SK-N-SH treated with all-trans-retinoic acid at 6 μM for 48 hours (cell line): ENCODE measurements at regions not wholly inside any gene's neighbourhood (a gene's known extent, or its start where the extent isn't known, plus 50 kb on each side); places are given as distances from the start of the nearest gene placed in this dataset.

Experiments used
- ATAC-seq: fragments of 200-7000 bp; cut with Tn5 transposase; 3 replicates; pipeline ENCODE4 v1.9.1; 2020; ENCODE audit warnings: mild to moderate bottlenecking, moderate library complexity
- ARNTL ChIP-seq: fragments of 450-650 bp; formaldehyde crosslinking; IDR thresholded peaks from 2 replicates; pipeline ENCODE4 v1.5.0; 2020; ENCODE audit warnings: low read depth, mild to moderate bottlenecking, moderate library complexity, borderline replicate concordance
- BACH2 ChIP-seq: fragments of 250-450 bp; sonication (Bioruptor Pico); IDR thresholded peaks from 2 replicates; pipeline ENCODE4 v1.9.0; 2021; ENCODE audit warnings: mild to moderate bottlenecking, borderline replicate concordance
- ESRRG ChIP-seq: fragments of 250-450 bp; sonication (Bioruptor Pico); IDR thresholded peaks from 2 replicates; pipeline ENCODE4 v1.6.1; 2021; ENCODE audit warnings: mild to moderate bottlenecking
- GLIS3 ChIP-seq: fragments of 250-450 bp; sonication (Bioruptor Pico); IDR thresholded peaks from 2 replicates; pipeline ENCODE4 v1.5.0; 2020; ENCODE audit warnings: mild to moderate bottlenecking, moderate library complexity
- ISL1 ChIP-seq: fragments of 250-450 bp; sonication (Bioruptor Pico); IDR thresholded peaks from 2 replicates; pipeline ENCODE4 v2.1.2; 2022; ENCODE audit warnings: mild to moderate bottlenecking, moderate library complexity
- OSR1 ChIP-seq: fragments of 250-450 bp; sonication (Bioruptor Pico); IDR thresholded peaks from 2 replicates; pipeline ENCODE4 v1.8.0; 2022; ENCODE audit warnings: moderate library complexity, mild to moderate bottlenecking, inconsistent platforms
- PPARA ChIP-seq: fragments of 250-450 bp; sonication (Bioruptor Pico); IDR thresholded peaks from 2 replicates; pipeline ENCODE4 v1.5.0; 2020; ENCODE audit warnings: mild to moderate bottlenecking, borderline replicate concordance
- RARB ChIP-seq: fragments of 250-450 bp; sonication (Bioruptor Pico); IDR thresholded peaks from 2 replicates; pipeline ENCODE4 v1.8.0; 2021; ENCODE audit warnings: mild to moderate bottlenecking, moderate library complexity
- SNAI2 ChIP-seq: fragments of 250-450 bp; sonication (Bioruptor Pico); IDR thresholded peaks from 2 replicates; pipeline ENCODE4 v1.5.0; 2020; ENCODE audit warnings: mild to moderate bottlenecking, moderate library complexity
- TCF4 ChIP-seq: fragments of 250-450 bp; sonication (Bioruptor Pico); IDR thresholded peaks from 2 replicates; pipeline ENCODE4 v1.8.0; 2021; ENCODE audit warnings: mild to moderate bottlenecking, moderate library complexity, borderline replicate concordance
- TOX ChIP-seq: fragments of 250-450 bp; sonication (Bioruptor Pico); IDR thresholded peaks from 2 replicates; pipeline ENCODE4 v1.8.0; 2021; ENCODE audit warnings: mild to moderate bottlenecking, moderate library complexity, borderline replicate concordance
- ZC3H10 ChIP-seq: fragments of 250-450 bp; sonication (Bioruptor Pico); IDR thresholded peaks from 2 replicates; pipeline ENCODE4 v1.5.1; 2021; ENCODE audit warnings: mild to moderate bottlenecking, moderate library complexity
- ZFP3 ChIP-seq: fragments of 250-450 bp; sonication (Bioruptor Pico); IDR thresholded peaks from 2 replicates; pipeline ENCODE4 v1.5.0; 2020; ENCODE audit warnings: mild to moderate bottlenecking, moderate library complexity
- ZFP30 ChIP-seq: fragments of 450-650 bp; formaldehyde crosslinking; IDR thresholded peaks from 2 replicates; pipeline ENCODE4 v1.5.0; 2022; ENCODE audit warnings: mild to moderate bottlenecking, moderate library complexity
- ZNF70 ChIP-seq: fragments of 450-650 bp; formaldehyde crosslinking; IDR thresholded peaks from 2 replicates; pipeline ENCODE4 v1.5.0; 2020; ENCODE audit warnings: mild to moderate bottlenecking, moderate library complexity
- ZNF8 ChIP-seq: fragments of 450-650 bp; formaldehyde crosslinking; IDR thresholded peaks from 2 replicates; pipeline ENCODE4 v1.5.0; 2020; ENCODE audit warnings: mild to moderate bottlenecking, moderate library complexity
- TF ChIP-seq, protein P1 (sequence below): fragments of 250-450 bp; sonication (Bioruptor Pico); IDR thresholded peaks from 2 replicates; pipeline ENCODE4 v1.5.0; 2020; ENCODE audit warnings: mild to moderate bottlenecking, moderate library complexity
- TF ChIP-seq, protein P2 (sequence below): fragments of 250-450 bp; sonication (Bioruptor Pico); IDR thresholded peaks from 2 replicates; pipeline ENCODE4 v1.8.0; 2020; ENCODE audit warnings: mild to moderate bottlenecking, moderate library complexity, borderline replicate concordance
- TF ChIP-seq, protein P3 (sequence below): fragments of 250-450 bp; sonication (Bioruptor Pico); IDR thresholded peaks from 2 replicates; pipeline ENCODE4 v1.5.1; 2020; ENCODE audit warnings: low read depth, mild to moderate bottlenecking, moderate library complexity
- TF ChIP-seq, protein P4 (sequence below): fragments of 250-450 bp; sonication (Bioruptor Pico); IDR thresholded peaks from 2 replicates; pipeline ENCODE4 v1.8.0; 2021; ENCODE audit warnings: low read depth, mild to moderate bottlenecking, moderate library complexity, borderline replicate concordance
- TF ChIP-seq, protein P5 (sequence below): fragments of 250-450 bp; sonication (Bioruptor Pico); IDR thresholded peaks from 2 replicates; pipeline ENCODE4 v1.5.1; 2021; ENCODE audit warnings: mild to moderate bottlenecking, moderate library complexity

DNA sequence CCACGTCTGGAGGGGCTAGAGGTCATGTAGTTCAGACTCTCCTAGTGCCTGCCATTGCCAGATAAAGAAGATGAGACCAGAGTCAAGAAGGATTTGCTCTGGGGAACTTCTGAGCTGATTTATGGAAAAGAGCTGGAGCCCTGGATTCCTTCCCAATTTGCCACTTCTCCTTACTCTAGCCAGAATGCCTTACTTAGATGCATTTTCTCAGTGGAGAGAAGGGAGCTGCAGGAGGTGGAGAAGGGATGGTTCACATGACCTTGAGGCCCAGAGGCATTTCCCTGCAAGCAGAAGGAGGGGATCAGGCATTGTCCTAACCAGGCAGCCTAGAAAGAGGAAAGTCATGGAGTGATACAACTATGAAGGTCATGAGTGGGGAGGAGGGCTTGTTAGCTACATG, 122.2 kb downstream of the UNC5CL start (continued):
- TF ChIP-seq BACH2 (CRISPR knock-in tag): no peak

DNA sequence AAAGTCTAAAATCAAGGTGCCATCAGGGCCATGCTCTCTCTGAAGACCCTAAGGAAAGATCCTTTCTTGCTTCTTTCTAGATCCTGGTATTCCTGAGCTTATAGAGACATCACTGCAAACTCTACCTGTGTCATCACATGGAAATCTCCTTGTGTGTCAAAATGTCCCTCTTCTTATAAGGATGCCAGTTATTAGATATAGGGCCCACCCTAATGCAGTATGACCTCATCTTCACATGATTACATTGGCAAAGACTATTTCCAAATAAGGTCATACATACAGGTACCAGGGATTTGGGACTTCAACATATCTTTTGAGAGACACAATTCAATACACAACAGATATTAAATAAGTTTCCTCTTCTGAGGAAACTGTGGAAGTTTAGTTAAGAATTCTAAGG, 123.9 kb downstream of the UNC5CL start:
- ATAC-seq: no peak
- TF ChIP-seq TOX (CRISPR knock-in tag) (no peak), ZC3H10 (CRISPR knock-in tag) (no peak), ZFP30 (no peak), BACH2 (CRISPR knock-in tag) (no peak), ZNF8 (no peak), ZFP3 (CRISPR knock-in tag) (no peak), PPARA (CRISPR knock-in tag) (no peak), ESRRG (CRISPR knock-in tag) (no peak), TCF4 (CRISPR knock-in tag) (no peak), ARNTL (no peak), RARB (no peak), ZNF70 (CRISPR knock-in tag) (no peak), OSR1 (no peak), GLIS3 (CRISPR knock-in tag) (no peak), SNAI2 (CRISPR knock-in tag) (no peak)
- TF ChIP-seq, protein P1, sequence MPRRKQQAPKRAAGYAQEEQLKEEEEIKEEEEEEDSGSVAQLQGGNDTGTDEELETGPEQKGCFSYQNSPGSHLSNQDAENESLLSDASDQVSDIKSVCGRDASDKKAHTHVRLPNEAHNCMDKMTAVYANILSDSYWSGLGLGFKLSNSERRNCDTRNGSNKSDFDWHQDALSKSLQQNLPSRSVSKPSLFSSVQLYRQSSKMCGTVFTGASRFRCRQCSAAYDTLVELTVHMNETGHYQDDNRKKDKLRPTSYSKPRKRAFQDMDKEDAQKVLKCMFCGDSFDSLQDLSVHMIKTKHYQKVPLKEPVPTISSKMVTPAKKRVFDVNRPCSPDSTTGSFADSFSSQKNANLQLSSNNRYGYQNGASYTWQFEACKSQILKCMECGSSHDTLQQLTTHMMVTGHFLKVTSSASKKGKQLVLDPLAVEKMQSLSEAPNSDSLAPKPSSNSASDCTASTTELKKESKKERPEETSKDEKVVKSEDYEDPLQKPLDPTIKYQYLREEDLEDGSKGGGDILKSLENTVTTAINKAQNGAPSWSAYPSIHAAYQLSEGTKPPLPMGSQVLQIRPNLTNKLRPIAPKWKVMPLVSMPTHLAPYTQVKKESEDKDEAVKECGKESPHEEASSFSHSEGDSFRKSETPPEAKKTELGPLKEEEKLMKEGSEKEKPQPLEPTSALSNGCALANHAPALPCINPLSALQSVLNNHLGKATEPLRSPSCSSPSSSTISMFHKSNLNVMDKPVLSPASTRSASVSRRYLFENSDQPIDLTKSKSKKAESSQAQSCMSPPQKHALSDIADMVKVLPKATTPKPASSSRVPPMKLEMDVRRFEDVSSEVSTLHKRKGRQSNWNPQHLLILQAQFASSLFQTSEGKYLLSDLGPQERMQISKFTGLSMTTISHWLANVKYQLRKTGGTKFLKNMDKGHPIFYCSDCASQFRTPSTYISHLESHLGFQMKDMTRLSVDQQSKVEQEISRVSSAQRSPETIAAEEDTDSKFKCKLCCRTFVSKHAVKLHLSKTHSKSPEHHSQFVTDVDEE: no peak
- TF ChIP-seq, protein P2, sequence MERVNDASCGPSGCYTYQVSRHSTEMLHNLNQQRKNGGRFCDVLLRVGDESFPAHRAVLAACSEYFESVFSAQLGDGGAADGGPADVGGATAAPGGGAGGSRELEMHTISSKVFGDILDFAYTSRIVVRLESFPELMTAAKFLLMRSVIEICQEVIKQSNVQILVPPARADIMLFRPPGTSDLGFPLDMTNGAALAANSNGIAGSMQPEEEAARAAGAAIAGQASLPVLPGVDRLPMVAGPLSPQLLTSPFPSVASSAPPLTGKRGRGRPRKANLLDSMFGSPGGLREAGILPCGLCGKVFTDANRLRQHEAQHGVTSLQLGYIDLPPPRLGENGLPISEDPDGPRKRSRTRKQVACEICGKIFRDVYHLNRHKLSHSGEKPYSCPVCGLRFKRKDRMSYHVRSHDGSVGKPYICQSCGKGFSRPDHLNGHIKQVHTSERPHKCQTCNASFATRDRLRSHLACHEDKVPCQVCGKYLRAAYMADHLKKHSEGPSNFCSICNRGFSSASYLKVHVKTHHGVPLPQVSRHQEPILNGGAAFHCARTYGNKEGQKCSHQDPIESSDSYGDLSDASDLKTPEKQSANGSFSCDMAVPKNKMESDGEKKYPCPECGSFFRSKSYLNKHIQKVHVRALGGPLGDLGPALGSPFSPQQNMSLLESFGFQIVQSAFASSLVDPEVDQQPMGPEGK (CRISPR knock-in tag): no peak
- TF ChIP-seq, protein P3, sequence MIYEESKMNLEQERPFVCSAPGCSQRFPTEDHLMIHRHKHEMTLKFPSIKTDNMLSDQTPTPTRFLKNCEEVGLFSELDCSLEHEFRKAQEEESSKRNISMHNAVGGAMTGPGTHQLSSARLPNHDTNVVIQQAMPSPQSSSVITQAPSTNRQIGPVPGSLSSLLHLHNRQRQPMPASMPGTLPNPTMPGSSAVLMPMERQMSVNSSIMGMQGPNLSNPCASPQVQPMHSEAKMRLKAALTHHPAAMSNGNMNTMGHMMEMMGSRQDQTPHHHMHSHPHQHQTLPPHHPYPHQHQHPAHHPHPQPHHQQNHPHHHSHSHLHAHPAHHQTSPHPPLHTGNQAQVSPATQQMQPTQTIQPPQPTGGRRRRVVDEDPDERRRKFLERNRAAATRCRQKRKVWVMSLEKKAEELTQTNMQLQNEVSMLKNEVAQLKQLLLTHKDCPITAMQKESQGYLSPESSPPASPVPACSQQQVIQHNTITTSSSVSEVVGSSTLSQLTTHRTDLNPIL (CRISPR knock-in tag): no peak
- TF ChIP-seq, protein P4, sequence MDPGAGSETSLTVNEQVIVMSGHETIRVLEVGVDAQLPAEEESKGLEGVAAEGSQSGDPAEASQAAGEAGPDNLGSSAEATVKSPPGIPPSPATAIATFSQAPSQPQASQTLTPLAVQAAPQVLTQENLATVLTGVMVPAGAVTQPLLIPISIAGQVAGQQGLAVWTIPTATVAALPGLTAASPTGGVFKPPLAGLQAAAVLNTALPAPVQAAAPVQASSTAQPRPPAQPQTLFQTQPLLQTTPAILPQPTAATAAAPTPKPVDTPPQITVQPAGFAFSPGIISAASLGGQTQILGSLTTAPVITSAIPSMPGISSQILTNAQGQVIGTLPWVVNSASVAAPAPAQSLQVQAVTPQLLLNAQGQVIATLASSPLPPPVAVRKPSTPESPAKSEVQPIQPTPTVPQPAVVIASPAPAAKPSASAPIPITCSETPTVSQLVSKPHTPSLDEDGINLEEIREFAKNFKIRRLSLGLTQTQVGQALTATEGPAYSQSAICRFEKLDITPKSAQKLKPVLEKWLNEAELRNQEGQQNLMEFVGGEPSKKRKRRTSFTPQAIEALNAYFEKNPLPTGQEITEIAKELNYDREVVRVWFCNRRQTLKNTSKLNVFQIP (CRISPR knock-in tag): no peak
- TF ChIP-seq, protein P5, sequence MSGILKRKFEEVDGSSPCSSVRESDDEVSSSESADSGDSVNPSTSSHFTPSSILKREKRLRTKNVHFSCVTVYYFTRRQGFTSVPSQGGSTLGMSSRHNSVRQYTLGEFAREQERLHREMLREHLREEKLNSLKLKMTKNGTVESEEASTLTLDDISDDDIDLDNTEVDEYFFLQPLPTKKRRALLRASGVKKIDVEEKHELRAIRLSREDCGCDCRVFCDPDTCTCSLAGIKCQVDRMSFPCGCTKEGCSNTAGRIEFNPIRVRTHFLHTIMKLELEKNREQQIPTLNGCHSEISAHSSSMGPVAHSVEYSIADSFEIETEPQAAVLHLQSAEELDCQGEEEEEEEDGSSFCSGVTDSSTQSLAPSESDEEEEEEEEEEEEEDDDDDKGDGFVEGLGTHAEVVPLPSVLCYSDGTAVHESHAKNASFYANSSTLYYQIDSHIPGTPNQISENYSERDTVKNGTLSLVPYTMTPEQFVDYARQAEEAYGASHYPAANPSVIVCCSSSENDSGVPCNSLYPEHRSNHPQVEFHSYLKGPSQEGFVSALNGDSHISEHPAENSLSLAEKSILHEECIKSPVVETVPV (CRISPR knock-in tag): no peak

DNA sequence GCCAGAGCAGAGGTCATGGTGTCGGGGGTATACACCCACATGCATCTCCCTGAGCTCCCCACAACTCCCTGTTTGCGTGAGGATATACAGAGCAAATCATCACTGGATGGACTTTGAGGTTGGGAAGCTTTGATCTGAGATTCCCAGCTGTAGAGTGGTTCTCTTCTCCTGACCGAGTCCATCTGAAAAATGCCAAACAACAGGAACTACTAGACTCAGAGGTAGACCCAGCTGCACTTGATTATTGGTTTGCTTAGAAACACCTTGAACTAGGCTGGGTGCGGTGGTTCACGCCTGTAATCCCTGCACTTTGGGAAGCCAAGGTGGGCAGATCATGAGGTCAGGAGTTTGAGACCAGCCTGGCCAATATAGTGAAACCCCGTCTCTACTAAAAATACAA, 125.0 kb downstream of the UNC5CL start:
- ATAC-seq: no peak
- TF ChIP-seq ZFP30 (no peak), ESRRG (CRISPR knock-in tag) (no peak), ISL1 (no peak)
